ENCODE measurements at regions not wholly inside any gene's neighbourhood (a gene's known extent, or its start where the extent isn't known, plus 50 kb on each side); places are given as distances from the start of the nearest gene placed in this dataset.

DNA sequence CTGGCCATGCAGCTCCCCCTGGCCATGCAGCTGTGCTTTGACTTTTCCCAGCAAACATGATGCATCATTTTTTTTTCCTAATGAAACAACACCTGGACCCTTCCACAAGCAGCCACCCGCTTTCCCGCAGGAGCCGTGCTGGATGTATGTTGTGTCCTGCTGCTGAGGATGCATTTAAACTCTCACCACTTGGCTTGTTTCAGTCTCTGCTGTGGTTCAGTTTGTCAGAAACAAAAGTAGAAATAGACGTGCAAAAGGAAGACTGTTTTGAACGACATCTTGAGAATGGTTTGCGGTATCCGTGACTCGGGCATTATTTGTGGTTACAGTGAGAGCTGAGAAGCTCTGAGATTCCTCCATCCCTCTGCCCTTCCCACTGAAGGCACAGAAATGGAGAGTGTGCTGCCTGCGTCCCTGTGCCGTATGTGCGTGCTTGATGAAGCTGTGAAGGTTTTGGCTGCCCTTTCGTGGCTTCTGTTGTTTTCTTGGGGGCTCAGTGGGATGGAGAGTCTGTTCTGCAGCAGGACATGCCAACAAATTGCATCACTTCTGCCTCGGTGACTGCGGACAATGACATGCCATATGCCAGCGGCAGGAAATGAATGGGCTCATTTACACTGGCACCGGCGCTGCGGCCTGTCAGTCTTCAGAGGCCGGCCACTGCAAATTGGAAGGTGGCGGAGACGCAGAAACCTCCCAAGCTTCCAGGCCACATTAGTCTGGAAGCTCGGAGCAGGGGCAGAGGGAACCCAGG lies 417.7 kb upstream of the SALL3 start:
- DNase-seq (no peak), ATAC-seq (ENCODE audit: insufficient read depth, low read depth) (no peak)
- no peaks in the 10 kb centered on the region for H3K36me3 ChIP-seq (ENCODE audit: insufficient read depth, low read length)
- no peak overlapping the region for H3K27ac ChIP-seq (ENCODE audit: low read length)
- no peak overlapping the region for H3K9ac ChIP-seq (ENCODE audit: low read depth, low read length)
- no peak overlapping the region for H3K4me3 ChIP-seq (ENCODE audit: low read depth in 1 of 2, low read length in 2 of 2)
- H3K27me3 ChIP-seq (ENCODE audit: insufficient read depth, low read length, poor library complexity) = no peaks in the 10 kb centered on the region
- H2AFZ ChIP-seq (ENCODE audit: low read depth, low read length) = no peak overlapping the region
- no peaks in the 10 kb centered on the region for H3K79me2 ChIP-seq (ENCODE audit: insufficient read depth, low read length)
- H3K9me3 ChIP-seq (ENCODE audit: insufficient read depth, low read length, severe bottlenecking) = no peaks in the 10 kb centered on the region
- TF ChIP-seq CTCF (IDR thresholded peaks at IDR 0.05; ENCODE audit: borderline replicate concordance, extremely low read depth, low read length, poor library complexity, severe bottlenecking) (no peak), EZH2 (IDR thresholded peaks at IDR 0.05; ENCODE audit: borderline replicate concordance, low read depth, low read length, severe bottlenecking) (no peak)
- H3K4me1 ChIP-seq (ENCODE audit: insufficient read depth, low read length) = no peaks in the 10 kb centered on the region
- H3K4me2 ChIP-seq (ENCODE audit: insufficient read depth, low read length) = no peak overlapping the region
- H4K20me1 ChIP-seq (ENCODE audit: insufficient read depth, low read length) = no peaks in the 10 kb centered on the region

- no peaks in the 10 kb centered on the region for H3K27me3 ChIP-seq (ENCODE audit: insufficient read depth, low read length, poor library complexity)
- H3K79me2 ChIP-seq (ENCODE audit: insufficient read depth, low read length) = no peaks in the 10 kb centered on the region
- ATAC-seq (ENCODE audit: insufficient read depth, low read depth) (no peak), DNase-seq (no peak)
- H3K9me3 ChIP-seq (ENCODE audit: insufficient read depth, low read length, severe bottlenecking) = no peaks in the 10 kb centered on the region
- H3K27ac ChIP-seq (ENCODE audit: low read length) = no peak overlapping the region
- H2AFZ ChIP-seq (ENCODE audit: low read depth, low read length) = no peak overlapping the region
- H3K4me2 ChIP-seq (ENCODE audit: insufficient read depth, low read length) = no peak overlapping the region
- TF ChIP-seq CTCF (IDR thresholded peaks at IDR 0.05; ENCODE audit: borderline replicate concordance, extremely low read depth, low read length, poor library complexity, severe bottlenecking) (no peak), EZH2 (IDR thresholded peaks at IDR 0.05; ENCODE audit: borderline replicate concordance, low read depth, low read length, severe bottlenecking) (no peak)
- H3K9ac ChIP-seq (ENCODE audit: low read depth, low read length) = no peak overlapping the region
- H3K4me1 ChIP-seq (ENCODE audit: insufficient read depth, low read length) = no peaks in the 10 kb centered on the region
- H4K20me1 ChIP-seq (ENCODE audit: insufficient read depth, low read length) = no peaks in the 10 kb centered on the region
- no peak overlapping the region for H3K4me3 ChIP-seq (ENCODE audit: low read depth in 1 of 2, low read length in 2 of 2)
- H3K36me3 ChIP-seq (ENCODE audit: insufficient read depth, low read length) = no peaks in the 10 kb centered on the region
Measured at GRCh38 chr18:78562531-78562961, 417.1 kb upstream of the SALL3 start.

GRCh38 chr18:78563110-78563509 lies 416.5 kb upstream of the SALL3 start:
- DNase-seq (no peak), ATAC-seq (ENCODE audit: insufficient read depth, low read depth) (no peak)
- H4K20me1 ChIP-seq (ENCODE audit: insufficient read depth, low read length) = no peaks in the 10 kb centered on the region
- H3K9ac ChIP-seq (ENCODE audit: low read depth, low read length) = no peak overlapping the region
- TF ChIP-seq CTCF (IDR thresholded peaks at IDR 0.05; ENCODE audit: borderline replicate concordance, extremely low read depth, low read length, poor library complexity, severe bottlenecking) = no peak
- no peak for TF ChIP-seq EZH2 (IDR thresholded peaks at IDR 0.05; ENCODE audit: borderline replicate concordance, low read depth, low read length, severe bottlenecking)
- no peak overlapping the region for H3K4me3 ChIP-seq (ENCODE audit: low read depth in 1 of 2, low read length in 2 of 2)
- no peaks in the 10 kb centered on the region for H3K79me2 ChIP-seq (ENCODE audit: insufficient read depth, low read length)
- H3K27me3 ChIP-seq (ENCODE audit: insufficient read depth, low read length, poor library complexity) = no peaks in the 10 kb centered on the region
- H3K27ac ChIP-seq (ENCODE audit: low read length) = no peak overlapping the region
- H2AFZ ChIP-seq (ENCODE audit: low read depth, low read length) = no peak overlapping the region
- no peaks in the 10 kb centered on the region for H3K4me1 ChIP-seq (ENCODE audit: insufficient read depth, low read length)
- H3K36me3 ChIP-seq (ENCODE audit: insufficient read depth, low read length) = no peaks in the 10 kb centered on the region
- H3K4me2 ChIP-seq (ENCODE audit: insufficient read depth, low read length) = no peak overlapping the region
- H3K9me3 ChIP-seq (ENCODE audit: insufficient read depth, low read length, severe bottlenecking) = no peaks in the 10 kb centered on the region

Measured in DND-41 (cell line).